Activated CD4-positive, CD25-positive, alpha-beta regulatory T cell treated with anti-CD3 and anti-CD28 coated beads, Interleukin-2, amount 50 U/mL, for 24 hours (primary cell): ENCODE measurements at regions not wholly inside any gene's neighbourhood (a gene's known extent, or its start where the extent isn't known, plus 50 kb on each side); places are given as distances from the start of the nearest gene placed in this dataset.

Source experiments
- ATAC-seq, 2 donors: fragments of 150-1000 bp; cut with Tn5 transposase; one replicate each; pipeline ENCODE4 v1.10.0; 2021; ENCODE audit warnings: mild to moderate bottlenecking in 1 of 2, moderate library complexity in 1 of 2

- no peak for ATAC-seq
Observed at GRCh38 chr1:113219828-113220227, 146.8 kb downstream of the LRIG2 start.

GRCh38 chr1:113223040-113223439 lies 150.0 kb downstream of the LRIG2 start:
- ATAC-seq, result no peak

- no peak for ATAC-seq
Observed at GRCh38 chr1:113223546-113223945, 150.5 kb downstream of the LRIG2 start.

GRCh38 chr1:113226148-113226547 lies 153.2 kb downstream of the LRIG2 start:
- ATAC-seq, result no peak

GRCh38 chr1:113231866-113232265 lies 158.4 kb upstream of the MAGI3 start:
- ATAC-seq, result no peak

GRCh38 chr1:113233441-113233840 lies 156.9 kb upstream of the MAGI3 start:
- no peak for ATAC-seq

GRCh38 chr1:113241237-113241636 lies 149.1 kb upstream of the MAGI3 start:
- ATAC-seq, result no peak

- ATAC-seq, result no peak
Observed at GRCh38 chr1:113242481-113242880, 147.8 kb upstream of the MAGI3 start.

GRCh38 chr1:113243529-113243928 lies 146.8 kb upstream of the MAGI3 start:
- ATAC-seq, result no peak

GRCh38 chr1:113244112-113244820 lies 146.0 kb upstream of the MAGI3 start:
- ATAC-seq, result no peak

- ATAC-seq, result no peak
Observed at GRCh38 chr1:113245252-113245651, 145.1 kb upstream of the MAGI3 start.

- no peak for ATAC-seq
Observed at GRCh38 chr1:113246929-113247328, 143.4 kb upstream of the MAGI3 start.

- no peak for ATAC-seq
Observed at GRCh38 chr1:113247355-113247754, 143.0 kb upstream of the MAGI3 start.

GRCh38 chr1:113247782-113248181 lies 142.5 kb upstream of the MAGI3 start:
- no peak for ATAC-seq

GRCh38 chr1:113248494-113248893 lies 141.8 kb upstream of the MAGI3 start:
- ATAC-seq, result no peak

- no peak for ATAC-seq
Observed at GRCh38 chr1:113250161-113250560, 140.2 kb upstream of the MAGI3 start.

GRCh38 chr1:113252166-113252565 lies 138.1 kb upstream of the MAGI3 start:
- ATAC-seq, result no peak

- no peak for ATAC-seq
Observed at GRCh38 chr1:113253187-113253586, 137.1 kb upstream of the MAGI3 start.

GRCh38 chr1:113253590-113253989 lies 136.7 kb upstream of the MAGI3 start:
- no peak for ATAC-seq

- ATAC-seq, result no peak
Observed at GRCh38 chr1:113255038-113255719, 135.1 kb upstream of the MAGI3 start.

- ATAC-seq, result no peak
Observed at GRCh38 chr1:113255720-113256347, 134.5 kb upstream of the MAGI3 start.

GRCh38 chr1:113256348-113256729 lies 134.0 kb upstream of the MAGI3 start:
- ATAC-seq, result no peak

- no peak for ATAC-seq
Observed at GRCh38 chr1:113259988-113260387, 130.3 kb upstream of the MAGI3 start.

- no peak for ATAC-seq
Observed at GRCh38 chr1:113265196-113265595, 125.1 kb upstream of the MAGI3 start.
